GM12891 (cell line): ENCODE measurements at regions not wholly inside any gene's neighbourhood (a gene's known extent, or its start where the extent isn't known, plus 50 kb on each side); places are given as distances from the start of the nearest gene placed in this dataset.
"Not testable (repeated sequence)": the region's sequence is repeated elsewhere in the genome, so short reads cannot be mapped to it uniquely, and the experiment has no call there.

Experiments
- DNase-seq: peaks from one replicate; pipeline ENCODE4 v3.0.0; 2011; ENCODE audit warnings: low spot score; ENCODE audit not compliant: insufficient read length
- FAIRE-seq: peaks from 2 replicates; lab custom pipeline; 2011; peaks lifted over from hg19 to GRCh38; lab: Jason Lieb, UNC
- PAX5 ChIP-seq: IDR thresholded peaks from 2 replicates; pipeline ENCODE4 v1.6.1; 2011; ENCODE audit warnings: low read length, moderate library complexity, mild to moderate bottlenecking; ENCODE audit not compliant: insufficient read depth, severe bottlenecking
- POLR2A ChIP-seq: IDR thresholded peaks from 2 replicates; pipeline ENCODE4 v1.6.1; 2011; ENCODE audit warnings: low read depth, low read length, control low read depth
- POLR2AphosphoS5 ChIP-seq: IDR thresholded peaks from 2 replicates; pipeline ENCODE4 v1.6.1; 2011; ENCODE audit warnings: low read depth, low read length, control low read depth
- POU2F2 ChIP-seq: IDR thresholded peaks from 2 replicates; pipeline ENCODE4 v1.6.1; 2011; ENCODE audit warnings: low read depth, mild to moderate bottlenecking, control low read depth, low read length, moderate library complexity
- SPI1 ChIP-seq: IDR thresholded peaks from 2 replicates; pipeline ENCODE4 v1.6.1; 2011; ENCODE audit warnings: low read depth, low read length, control low read depth
- TAF1 ChIP-seq: IDR thresholded peaks from 2 replicates; pipeline ENCODE4 v1.6.1; 2011; ENCODE audit warnings: low read depth, low read length, control low read depth

GRCh38 chr10:76624470-76624869 lies 1013.1 kb downstream of the KCNMA1 start:
- FAIRE-seq (no peak), DNase-seq (peak; percentile 4)
- no peak for TF ChIP-seq TAF1
- TF ChIP-seq POU2F2, result peak; percentile 89
- TF ChIP-seq PAX5, result no peak
- TF ChIP-seq POLR2AphosphoS5, result no peak
- peak; percentile 98 for TF ChIP-seq SPI1
- no peak for TF ChIP-seq POLR2A

GRCh38 chr10:76621886-76622620 lies 1015.6 kb downstream of the KCNMA1 start:
- no peak for DNase-seq
- no peak for FAIRE-seq
- no peak for TF ChIP-seq PAX5
- TF ChIP-seq POU2F2, result no peak
- no peak for TF ChIP-seq POLR2A
- no peak for TF ChIP-seq POLR2AphosphoS5
- TF ChIP-seq SPI1, result no peak
- TF ChIP-seq TAF1, result no peak

GRCh38 chr10:76618641-76619040 lies 1019.0 kb downstream of the KCNMA1 start:
- TF ChIP-seq PAX5, result no peak
- TF ChIP-seq SPI1, result no peak
- no peak for TF ChIP-seq POLR2A
- no peak for TF ChIP-seq POU2F2
- TF ChIP-seq POLR2AphosphoS5, result no peak
- no peak for TF ChIP-seq TAF1
- DNase-seq (no peak), FAIRE-seq (no peak)

GRCh38 chr10:76618171-76618570 lies 1019.4 kb downstream of the KCNMA1 start:
- DNase-seq (no peak), FAIRE-seq (no peak)
- no peak for TF ChIP-seq POLR2A
- TF ChIP-seq SPI1, result no peak
- TF ChIP-seq PAX5, result no peak
- TF ChIP-seq POLR2AphosphoS5, result no peak
- no peak for TF ChIP-seq POU2F2
- TF ChIP-seq TAF1, result no peak

- not testable (repeated sequence) for FAIRE-seq, DNase-seq
Observed at GRCh38 chr10:76616666-76617065, 1020.9 kb downstream of the KCNMA1 start.

GRCh38 chr10:76615049-76615448 lies 1022.6 kb downstream of the KCNMA1 start:
- TF ChIP-seq SPI1 (no peak), TAF1 (no peak), POLR2A (no peak), POU2F2 (no peak), PAX5 (no peak), POLR2AphosphoS5 (no peak)
- FAIRE-seq (no peak), DNase-seq (no peak)
